K562 (cell line): ENCODE measurements at regions not wholly inside any gene's neighbourhood (a gene's known extent, or its start where the extent isn't known, plus 50 kb on each side); places are given as distances from the start of the nearest gene placed in this dataset.

Experiments used
- GABPB2 ChIP-seq: fragments of 250-450 bp; sonication (Bioruptor Pico); conservative IDR thresholded peaks from 2 replicates; pipeline ENCODE4 v1.5.1; 2021; ENCODE audit warnings: mild to moderate bottlenecking
- LCOR ChIP-seq: sonication (generic); formaldehyde crosslinking; IDR thresholded peaks from 2 replicates; pipeline ENCODE4 v1.8.0; 2022; ENCODE audit warnings: mild to moderate bottlenecking, missing genetic modification reagents
- ZFPM2 ChIP-seq: fragments of 250-450 bp; sonication (Bioruptor Pico); IDR thresholded peaks from 2 replicates; pipeline ENCODE4 v1.5.1; 2022; ENCODE audit warnings: mild to moderate bottlenecking
- TF ChIP-seq, protein P1 (sequence below): fragments of 450-650 bp; IDR thresholded peaks from 2 replicates; pipeline ENCODE4 v1.6.1; 2016; ENCODE audit warnings: mild to moderate bottlenecking, moderate library complexity
- TF ChIP-seq, protein P2 (sequence below), 2 experiments: fragments of 450-650 bp; IDR thresholded peaks; 2 replicates each; pipeline ENCODE4 v1.6.1; 2016
- TF ChIP-seq, protein P3 (sequence below): sonication (generic); formaldehyde crosslinking; IDR thresholded peaks from 2 replicates; pipeline ENCODE4 v1.8.1; 2022; ENCODE audit warnings: missing genetic modification reagents
- TF ChIP-seq, protein P4 (sequence below), 2 experiments: fragments of 200-800 bp in 1 of 2; sonication (Bioruptor generic) in 1 of 2; sonication (generic) in 1 of 2; formaldehyde crosslinking in 1 of 2; IDR thresholded peaks in 1 of 2; conservative IDR thresholded peaks in 1 of 2; 2 replicates each; pipeline versions ENCODE4 v1.5.0 to v1.6.1; 2016 to 2020; ENCODE audit warnings: missing compliant biosample characterization in 1 of 2, missing genetic modification characterization in 1 of 2, missing genetic modification reagents in 1 of 2
- TF ChIP-seq, protein P5 (sequence below): sonication (generic); formaldehyde crosslinking; IDR thresholded peaks from 2 replicates; pipeline ENCODE4 v1.8.0; 2022; ENCODE audit warnings: missing genetic modification reagents, mild to moderate bottlenecking, borderline replicate concordance

DNA sequence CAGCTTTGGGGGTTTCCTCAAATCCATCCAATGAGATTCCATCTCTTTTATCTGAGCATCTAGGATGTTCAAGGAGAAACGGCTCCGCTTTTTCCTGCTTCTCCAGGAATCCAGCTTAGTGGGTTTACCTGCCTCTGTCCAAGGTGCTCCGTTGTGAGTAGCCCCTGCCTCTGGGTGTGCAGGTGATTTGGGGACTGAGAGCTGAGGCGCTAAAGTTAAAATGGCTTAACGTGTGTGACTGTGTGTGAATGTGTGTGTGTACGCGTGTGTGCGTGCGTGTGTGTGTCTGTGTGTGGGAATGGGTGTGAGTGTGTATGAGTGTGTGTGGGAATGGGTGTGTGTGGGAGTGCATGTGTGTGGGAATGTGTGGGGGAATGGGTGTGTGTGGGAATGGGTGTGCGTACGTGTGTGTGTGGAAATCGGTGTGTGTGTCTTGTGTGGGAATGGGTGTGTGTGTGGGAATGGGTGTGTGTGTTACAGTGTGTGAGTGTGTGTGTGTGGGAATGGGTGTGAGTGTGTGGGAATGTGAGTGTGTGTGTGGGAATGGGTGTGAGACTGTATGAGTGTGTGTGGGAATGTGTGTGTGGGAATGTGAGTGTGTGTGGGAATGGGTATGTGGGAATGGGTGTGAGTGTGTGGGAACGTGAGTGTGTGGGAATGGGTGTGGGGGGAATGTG, 90.2 kb upstream of the INSIG1 start (continued):
- TF ChIP-seq, protein P1, sequence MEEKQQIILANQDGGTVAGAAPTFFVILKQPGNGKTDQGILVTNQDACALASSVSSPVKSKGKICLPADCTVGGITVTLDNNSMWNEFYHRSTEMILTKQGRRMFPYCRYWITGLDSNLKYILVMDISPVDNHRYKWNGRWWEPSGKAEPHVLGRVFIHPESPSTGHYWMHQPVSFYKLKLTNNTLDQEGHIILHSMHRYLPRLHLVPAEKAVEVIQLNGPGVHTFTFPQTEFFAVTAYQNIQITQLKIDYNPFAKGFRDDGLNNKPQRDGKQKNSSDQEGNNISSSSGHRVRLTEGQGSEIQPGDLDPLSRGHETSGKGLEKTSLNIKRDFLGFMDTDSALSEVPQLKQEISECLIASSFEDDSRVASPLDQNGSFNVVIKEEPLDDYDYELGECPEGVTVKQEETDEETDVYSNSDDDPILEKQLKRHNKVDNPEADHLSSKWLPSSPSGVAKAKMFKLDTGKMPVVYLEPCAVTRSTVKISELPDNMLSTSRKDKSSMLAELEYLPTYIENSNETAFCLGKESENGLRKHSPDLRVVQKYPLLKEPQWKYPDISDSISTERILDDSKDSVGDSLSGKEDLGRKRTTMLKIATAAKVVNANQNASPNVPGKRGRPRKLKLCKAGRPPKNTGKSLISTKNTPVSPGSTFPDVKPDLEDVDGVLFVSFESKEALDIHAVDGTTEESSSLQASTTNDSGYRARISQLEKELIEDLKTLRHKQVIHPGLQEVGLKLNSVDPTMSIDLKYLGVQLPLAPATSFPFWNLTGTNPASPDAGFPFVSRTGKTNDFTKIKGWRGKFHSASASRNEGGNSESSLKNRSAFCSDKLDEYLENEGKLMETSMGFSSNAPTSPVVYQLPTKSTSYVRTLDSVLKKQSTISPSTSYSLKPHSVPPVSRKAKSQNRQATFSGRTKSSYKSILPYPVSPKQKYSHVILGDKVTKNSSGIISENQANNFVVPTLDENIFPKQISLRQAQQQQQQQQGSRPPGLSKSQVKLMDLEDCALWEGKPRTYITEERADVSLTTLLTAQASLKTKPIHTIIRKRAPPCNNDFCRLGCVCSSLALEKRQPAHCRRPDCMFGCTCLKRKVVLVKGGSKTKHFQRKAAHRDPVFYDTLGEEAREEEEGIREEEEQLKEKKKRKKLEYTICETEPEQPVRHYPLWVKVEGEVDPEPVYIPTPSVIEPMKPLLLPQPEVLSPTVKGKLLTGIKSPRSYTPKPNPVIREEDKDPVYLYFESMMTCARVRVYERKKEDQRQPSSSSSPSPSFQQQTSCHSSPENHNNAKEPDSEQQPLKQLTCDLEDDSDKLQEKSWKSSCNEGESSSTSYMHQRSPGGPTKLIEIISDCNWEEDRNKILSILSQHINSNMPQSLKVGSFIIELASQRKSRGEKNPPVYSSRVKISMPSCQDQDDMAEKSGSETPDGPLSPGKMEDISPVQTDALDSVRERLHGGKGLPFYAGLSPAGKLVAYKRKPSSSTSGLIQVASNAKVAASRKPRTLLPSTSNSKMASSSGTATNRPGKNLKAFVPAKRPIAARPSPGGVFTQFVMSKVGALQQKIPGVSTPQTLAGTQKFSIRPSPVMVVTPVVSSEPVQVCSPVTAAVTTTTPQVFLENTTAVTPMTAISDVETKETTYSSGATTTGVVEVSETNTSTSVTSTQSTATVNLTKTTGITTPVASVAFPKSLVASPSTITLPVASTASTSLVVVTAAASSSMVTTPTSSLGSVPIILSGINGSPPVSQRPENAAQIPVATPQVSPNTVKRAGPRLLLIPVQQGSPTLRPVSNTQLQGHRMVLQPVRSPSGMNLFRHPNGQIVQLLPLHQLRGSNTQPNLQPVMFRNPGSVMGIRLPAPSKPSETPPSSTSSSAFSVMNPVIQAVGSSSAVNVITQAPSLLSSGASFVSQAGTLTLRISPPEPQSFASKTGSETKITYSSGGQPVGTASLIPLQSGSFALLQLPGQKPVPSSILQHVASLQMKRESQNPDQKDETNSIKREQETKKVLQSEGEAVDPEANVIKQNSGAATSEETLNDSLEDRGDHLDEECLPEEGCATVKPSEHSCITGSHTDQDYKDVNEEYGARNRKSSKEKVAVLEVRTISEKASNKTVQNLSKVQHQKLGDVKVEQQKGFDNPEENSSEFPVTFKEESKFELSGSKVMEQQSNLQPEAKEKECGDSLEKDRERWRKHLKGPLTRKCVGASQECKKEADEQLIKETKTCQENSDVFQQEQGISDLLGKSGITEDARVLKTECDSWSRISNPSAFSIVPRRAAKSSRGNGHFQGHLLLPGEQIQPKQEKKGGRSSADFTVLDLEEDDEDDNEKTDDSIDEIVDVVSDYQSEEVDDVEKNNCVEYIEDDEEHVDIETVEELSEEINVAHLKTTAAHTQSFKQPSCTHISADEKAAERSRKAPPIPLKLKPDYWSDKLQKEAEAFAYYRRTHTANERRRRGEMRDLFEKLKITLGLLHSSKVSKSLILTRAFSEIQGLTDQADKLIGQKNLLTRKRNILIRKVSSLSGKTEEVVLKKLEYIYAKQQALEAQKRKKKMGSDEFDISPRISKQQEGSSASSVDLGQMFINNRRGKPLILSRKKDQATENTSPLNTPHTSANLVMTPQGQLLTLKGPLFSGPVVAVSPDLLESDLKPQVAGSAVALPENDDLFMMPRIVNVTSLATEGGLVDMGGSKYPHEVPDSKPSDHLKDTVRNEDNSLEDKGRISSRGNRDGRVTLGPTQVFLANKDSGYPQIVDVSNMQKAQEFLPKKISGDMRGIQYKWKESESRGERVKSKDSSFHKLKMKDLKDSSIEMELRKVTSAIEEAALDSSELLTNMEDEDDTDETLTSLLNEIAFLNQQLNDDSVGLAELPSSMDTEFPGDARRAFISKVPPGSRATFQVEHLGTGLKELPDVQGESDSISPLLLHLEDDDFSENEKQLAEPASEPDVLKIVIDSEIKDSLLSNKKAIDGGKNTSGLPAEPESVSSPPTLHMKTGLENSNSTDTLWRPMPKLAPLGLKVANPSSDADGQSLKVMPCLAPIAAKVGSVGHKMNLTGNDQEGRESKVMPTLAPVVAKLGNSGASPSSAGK = no peak
- TF ChIP-seq, protein P2, sequence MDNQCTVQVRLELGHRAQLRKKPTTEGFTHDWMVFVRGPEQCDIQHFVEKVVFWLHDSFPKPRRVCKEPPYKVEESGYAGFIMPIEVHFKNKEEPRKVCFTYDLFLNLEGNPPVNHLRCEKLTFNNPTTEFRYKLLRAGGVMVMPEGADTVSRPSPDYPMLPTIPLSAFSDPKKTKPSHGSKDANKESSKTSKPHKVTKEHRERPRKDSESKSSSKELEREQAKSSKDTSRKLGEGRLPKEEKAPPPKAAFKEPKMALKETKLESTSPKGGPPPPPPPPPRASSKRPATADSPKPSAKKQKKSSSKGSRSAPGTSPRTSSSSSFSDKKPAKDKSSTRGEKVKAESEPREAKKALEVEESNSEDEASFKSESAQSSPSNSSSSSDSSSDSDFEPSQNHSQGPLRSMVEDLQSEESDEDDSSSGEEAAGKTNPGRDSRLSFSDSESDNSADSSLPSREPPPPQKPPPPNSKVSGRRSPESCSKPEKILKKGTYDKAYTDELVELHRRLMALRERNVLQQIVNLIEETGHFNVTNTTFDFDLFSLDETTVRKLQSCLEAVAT (IDR thresholded peaks at IDR 0.05) = 0 out of 4 replicates have a peak, but pooled peaks of 1 of the 2 experiments have one; percentile 42
- TF ChIP-seq GABPB2 (CRISPR knock-in tag) (no peak), ZFPM2 (CRISPR knock-in tag) (no peak), LCOR (CRISPR knock-in tag) (no peak)
- TF ChIP-seq, protein P3, sequence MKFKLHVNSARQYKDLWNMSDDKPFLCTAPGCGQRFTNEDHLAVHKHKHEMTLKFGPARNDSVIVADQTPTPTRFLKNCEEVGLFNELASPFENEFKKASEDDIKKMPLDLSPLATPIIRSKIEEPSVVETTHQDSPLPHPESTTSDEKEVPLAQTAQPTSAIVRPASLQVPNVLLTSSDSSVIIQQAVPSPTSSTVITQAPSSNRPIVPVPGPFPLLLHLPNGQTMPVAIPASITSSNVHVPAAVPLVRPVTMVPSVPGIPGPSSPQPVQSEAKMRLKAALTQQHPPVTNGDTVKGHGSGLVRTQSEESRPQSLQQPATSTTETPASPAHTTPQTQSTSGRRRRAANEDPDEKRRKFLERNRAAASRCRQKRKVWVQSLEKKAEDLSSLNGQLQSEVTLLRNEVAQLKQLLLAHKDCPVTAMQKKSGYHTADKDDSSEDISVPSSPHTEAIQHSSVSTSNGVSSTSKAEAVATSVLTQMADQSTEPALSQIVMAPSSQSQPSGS = no peak
- TF ChIP-seq, protein P4, sequence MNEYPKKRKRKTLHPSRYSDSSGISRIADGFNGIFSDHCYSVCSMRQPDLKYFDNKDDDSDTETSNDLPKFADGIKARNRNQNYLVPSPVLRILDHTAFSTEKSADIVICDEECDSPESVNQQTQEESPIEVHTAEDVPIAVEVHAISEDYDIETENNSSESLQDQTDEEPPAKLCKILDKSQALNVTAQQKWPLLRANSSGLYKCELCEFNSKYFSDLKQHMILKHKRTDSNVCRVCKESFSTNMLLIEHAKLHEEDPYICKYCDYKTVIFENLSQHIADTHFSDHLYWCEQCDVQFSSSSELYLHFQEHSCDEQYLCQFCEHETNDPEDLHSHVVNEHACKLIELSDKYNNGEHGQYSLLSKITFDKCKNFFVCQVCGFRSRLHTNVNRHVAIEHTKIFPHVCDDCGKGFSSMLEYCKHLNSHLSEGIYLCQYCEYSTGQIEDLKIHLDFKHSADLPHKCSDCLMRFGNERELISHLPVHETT (CRISPR knock-in tag; conservative IDR thresholded peaks at IDR 0.05 in 1 of 2, IDR thresholded peaks at IDR 0.05 in 1 of 2) = no peak
- TF ChIP-seq, protein P5, sequence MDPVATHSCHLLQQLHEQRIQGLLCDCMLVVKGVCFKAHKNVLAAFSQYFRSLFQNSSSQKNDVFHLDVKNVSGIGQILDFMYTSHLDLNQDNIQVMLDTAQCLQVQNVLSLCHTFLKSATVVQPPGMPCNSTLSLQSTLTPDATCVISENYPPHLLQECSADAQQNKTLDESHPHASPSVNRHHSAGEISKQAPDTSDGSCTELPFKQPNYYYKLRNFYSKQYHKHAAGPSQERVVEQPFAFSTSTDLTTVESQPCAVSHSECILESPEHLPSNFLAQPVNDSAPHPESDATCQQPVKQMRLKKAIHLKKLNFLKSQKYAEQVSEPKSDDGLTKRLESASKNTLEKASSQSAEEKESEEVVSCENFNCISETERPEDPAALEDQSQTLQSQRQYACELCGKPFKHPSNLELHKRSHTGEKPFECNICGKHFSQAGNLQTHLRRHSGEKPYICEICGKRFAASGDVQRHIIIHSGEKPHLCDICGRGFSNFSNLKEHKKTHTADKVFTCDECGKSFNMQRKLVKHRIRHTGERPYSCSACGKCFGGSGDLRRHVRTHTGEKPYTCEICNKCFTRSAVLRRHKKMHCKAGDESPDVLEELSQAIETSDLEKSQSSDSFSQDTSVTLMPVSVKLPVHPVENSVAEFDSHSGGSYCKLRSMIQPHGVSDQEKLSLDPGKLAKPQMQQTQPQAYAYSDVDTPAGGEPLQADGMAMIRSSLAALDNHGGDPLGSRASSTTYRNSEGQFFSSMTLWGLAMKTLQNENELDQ (CRISPR knock-in tag) = no peak
